ENCODE measurements at regions not wholly inside any gene's neighbourhood (a gene's known extent, or its start where the extent isn't known, plus 50 kb on each side); places are given as distances from the start of the nearest gene placed in this dataset.
"Not testable (repeated sequence)": the region's sequence is repeated elsewhere in the genome, so short reads cannot be mapped to it uniquely, and the experiment has no call there.

GRCh38 chr16:64290461-64290860 is 831.4 kb downstream of the CDH11 start:
- FAIRE-seq, result no peak
- no peak for DNase-seq (ENCODE audit: extremely low spot score, insufficient read length, low read depth)

- no peak for DNase-seq (ENCODE audit: extremely low spot score, insufficient read length, low read depth)
- FAIRE-seq, result no peak
Observed at GRCh38 chr16:64287655-64288528, 834.0 kb downstream of the CDH11 start.

GRCh38 chr16:64282181-64282580 is 839.7 kb downstream of the CDH11 start:
- DNase-seq (ENCODE audit: extremely low spot score, insufficient read length, low read depth), result no peak
- no peak for FAIRE-seq

- FAIRE-seq, result no peak
- DNase-seq (ENCODE audit: extremely low spot score, insufficient read length, low read depth), result no peak
Observed at GRCh38 chr16:64280317-64280716, 841.5 kb downstream of the CDH11 start.

GRCh38 chr16:64278196-64278595 is 843.7 kb downstream of the CDH11 start:
- FAIRE-seq (no peak), DNase-seq (ENCODE audit: extremely low spot score, insufficient read length, low read depth) (no peak)

DNA sequence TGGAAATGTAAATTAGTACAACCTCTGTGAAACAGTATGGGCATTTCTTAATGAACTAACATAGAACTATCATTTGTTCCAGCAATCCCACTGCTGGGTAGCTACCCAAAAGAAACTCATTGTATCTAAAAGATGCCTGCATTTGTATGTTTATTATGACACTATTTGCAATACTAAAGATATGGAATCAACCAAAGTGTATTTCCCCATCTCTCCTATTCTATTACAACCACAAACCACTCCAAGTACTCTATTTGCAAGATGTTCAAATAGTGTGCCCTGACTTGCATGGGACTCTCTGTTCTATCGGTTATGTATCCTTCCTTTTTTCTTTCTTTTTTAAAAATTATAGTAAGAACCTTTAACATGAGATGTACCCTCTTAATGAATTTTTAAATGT is 845.2 kb downstream of the CDH11 start:
- FAIRE-seq, result no peak
- DNase-seq (ENCODE audit: extremely low spot score, insufficient read length, low read depth), result no peak

GRCh38 chr16:64272028-64272427 is 849.8 kb downstream of the CDH11 start:
- no peak for FAIRE-seq

GRCh38 chr16:64269756-64270155 is 852.1 kb downstream of the CDH11 start:
- DNase-seq (ENCODE audit: extremely low spot score, insufficient read length, low read depth) (no peak), FAIRE-seq (no peak)

More at GRCh38 chr16:64272028-64272427, 849.8 kb downstream of the CDH11 start:
- DNase-seq (ENCODE audit: extremely low spot score, insufficient read length, low read depth), result no peak

- FAIRE-seq, result no peak
Observed at GRCh38 chr16:64265756-64266155, 856.1 kb downstream of the CDH11 start.

DNA sequence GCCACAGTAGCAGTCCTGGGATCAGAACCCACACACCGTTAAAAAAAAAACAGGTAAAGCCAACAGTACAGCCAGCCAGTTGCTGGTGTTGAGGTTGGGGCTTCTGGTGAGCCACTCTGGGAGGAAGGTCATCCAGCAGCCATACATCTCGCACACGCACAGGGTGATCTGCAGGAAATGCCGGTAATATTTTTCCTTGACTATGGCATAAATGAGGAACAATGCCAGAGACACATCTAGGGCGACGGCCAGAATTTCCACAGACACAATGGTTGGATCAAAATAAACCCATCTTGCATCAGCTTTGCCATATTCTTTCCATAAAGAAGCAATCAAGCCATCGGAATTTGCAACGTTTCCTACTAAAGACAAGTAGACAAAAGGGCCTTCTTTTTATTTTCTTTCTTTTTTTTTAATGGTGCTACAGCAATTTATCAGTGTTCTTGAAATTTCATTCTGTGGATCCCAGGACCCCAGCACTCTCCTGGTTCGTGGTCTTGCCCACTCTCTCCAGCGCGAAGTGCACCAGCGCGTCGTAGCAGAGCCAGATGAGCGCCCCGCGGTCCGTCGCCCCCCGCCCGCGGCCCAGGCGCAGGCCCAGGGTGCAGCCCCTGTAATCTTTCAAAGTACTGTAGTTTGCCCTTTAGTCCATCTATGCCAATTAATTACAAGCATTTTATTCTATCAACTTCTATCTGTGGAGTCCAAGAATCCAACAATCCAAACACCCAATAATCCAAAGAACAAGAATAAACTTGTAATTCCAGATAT is 861.0 kb downstream of the CDH11 start:
- FAIRE-seq, result not testable (repeated sequence)

More at GRCh38 chr16:64265756-64266155, 856.1 kb downstream of the CDH11 start:
- no peak for DNase-seq (ENCODE audit: extremely low spot score, insufficient read length, low read depth)

DNA sequence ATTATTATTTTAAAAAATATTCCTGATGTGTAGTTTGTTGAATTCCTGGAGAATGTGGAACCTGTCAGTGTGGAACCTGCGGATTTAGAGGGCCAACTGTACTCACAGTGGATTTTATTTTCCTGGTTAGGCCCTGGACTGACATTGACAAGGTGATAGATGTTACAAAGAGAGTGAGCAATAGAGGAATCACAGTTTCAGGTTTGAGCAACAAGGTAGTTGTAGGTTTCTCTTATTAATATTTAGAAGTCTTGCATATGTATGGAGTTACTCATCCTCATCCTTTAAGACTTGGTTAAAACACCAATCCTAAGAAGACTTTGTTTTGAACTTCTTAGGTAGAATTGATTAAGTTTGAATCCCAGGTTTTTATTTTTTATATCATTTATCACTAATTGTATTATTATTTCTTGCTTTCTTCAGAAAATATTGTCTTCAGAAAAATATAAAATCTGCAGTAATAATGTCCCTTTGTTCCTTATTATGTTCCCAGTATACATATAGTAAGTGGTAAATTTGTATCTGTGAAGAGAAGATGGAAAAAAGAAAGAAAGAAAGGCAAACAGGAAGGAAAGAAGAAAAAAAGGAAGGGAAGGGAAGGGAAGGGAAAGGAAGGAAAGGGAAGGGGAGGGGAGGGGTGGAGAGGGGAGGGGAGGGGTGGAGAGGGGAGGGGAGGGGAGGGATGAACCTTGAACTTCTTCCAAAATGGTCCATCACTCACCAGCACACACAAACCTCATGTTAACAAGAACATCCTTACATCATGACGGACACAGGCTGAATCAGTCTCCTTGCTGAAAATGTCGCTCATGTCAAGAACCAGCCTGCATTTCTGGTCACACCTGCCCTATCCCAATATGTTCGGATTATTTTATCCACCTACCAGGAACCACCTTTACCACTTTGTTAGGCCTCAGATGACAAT is 867.2 kb downstream of the CDH11 start:
- no peak for FAIRE-seq
- DNase-seq (ENCODE audit: extremely low spot score, insufficient read length, low read depth), result no peak

More for the DNA sequence above, 861.0 kb downstream of the CDH11 start:
- DNase-seq (ENCODE audit: extremely low spot score, insufficient read length, low read depth), result not testable (repeated sequence)

GRCh38 chr16:64253525-64253924 is 868.3 kb downstream of the CDH11 start:
- no peak for DNase-seq (ENCODE audit: extremely low spot score, insufficient read length, low read depth)
- no peak for FAIRE-seq

GRCh38 chr16:64253096-64253495 is 868.8 kb downstream of the CDH11 start:
- DNase-seq (ENCODE audit: extremely low spot score, insufficient read length, low read depth) (no peak), FAIRE-seq (no peak)

- no peak for FAIRE-seq
- DNase-seq (ENCODE audit: extremely low spot score, insufficient read length, low read depth), result no peak
Observed at GRCh38 chr16:64251742-64252141, 870.1 kb downstream of the CDH11 start.

DNA sequence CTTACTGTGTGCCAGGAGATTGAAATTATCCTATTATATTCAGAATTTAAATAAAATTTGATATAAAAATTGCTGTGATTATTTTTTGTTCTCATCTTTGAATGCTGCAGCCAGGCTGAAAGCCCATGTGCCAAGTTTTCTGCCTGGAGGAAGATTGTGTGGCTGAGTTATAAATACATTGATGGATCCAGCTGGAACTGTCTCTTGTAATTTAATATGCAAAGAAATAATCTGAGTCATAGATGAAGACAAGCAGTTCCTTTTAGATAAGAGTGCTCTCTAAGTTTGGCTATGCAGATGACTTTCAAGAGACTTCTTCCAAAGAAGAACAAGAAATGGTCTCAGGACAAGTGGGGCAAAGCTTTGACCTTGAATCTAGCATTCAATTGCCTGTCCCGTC is 871.0 kb downstream of the CDH11 start:
- FAIRE-seq, result no peak
- no peak for DNase-seq (ENCODE audit: extremely low spot score, insufficient read length, low read depth)

DNA sequence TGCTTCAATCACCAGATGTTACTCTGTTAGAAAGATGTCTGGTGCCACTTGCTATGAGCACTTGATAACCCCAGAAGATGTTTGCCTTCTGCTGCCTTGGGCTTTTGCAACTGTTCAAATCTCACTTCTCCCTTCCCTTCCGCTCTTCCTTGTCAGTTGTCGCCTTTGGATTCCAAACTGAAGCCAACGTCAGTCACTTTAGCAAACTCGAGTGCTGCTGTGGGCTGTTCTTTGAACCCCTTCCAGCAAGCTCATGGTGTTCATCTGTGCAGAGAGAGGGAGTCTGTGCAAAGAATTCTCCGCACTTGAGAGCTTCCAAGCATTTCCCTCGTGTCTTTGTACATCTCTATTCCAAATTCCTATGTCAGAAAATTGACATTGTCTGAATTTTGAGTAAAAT is 879.4 kb downstream of the CDH11 start:
- DNase-seq (ENCODE audit: extremely low spot score, insufficient read length, low read depth) (no peak), FAIRE-seq (no peak)

DNA sequence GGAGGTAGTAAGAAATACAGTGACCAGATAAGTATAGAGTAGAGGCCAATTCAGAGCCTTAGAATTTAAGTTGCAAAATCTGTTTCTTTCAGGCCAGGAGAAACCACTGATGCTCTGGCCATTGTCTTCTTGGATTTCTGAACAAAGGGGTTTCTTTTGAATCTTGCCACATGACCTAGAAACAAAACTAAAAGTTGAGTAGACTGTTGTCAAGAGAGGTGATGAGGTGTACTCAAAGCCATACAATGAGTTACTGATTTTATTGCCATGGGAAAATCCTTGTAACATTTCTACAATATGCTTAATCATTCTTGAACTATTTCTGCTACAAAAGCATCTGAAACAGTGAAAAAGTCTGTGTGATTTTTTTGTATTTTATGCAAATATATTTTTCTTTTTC is 881.3 kb downstream of the CDH11 start:
- DNase-seq (ENCODE audit: extremely low spot score, insufficient read length, low read depth) (no peak), FAIRE-seq (no peak)

- FAIRE-seq (no peak), DNase-seq (ENCODE audit: extremely low spot score, insufficient read length, low read depth) (no peak)
Observed at GRCh38 chr16:64238571-64238970, 883.3 kb downstream of the CDH11 start.

DNA sequence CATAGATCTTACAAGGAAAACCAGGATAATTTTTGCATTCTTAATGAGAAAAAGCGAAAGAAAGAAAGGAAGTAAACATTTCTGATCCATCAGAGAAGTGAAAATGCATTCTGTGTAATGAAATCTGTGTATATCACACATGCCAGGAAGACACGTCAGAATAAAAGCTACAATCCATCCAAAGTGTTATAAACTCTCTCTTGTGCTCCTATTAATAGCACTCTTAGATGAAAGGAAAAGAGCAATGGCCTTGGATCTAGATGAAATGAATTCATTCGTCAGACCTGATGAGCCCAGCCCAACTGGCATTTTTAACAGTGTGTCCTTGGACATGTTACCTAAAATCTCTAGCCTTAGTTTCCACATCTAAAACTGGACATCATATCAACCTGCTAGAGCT is 885.5 kb downstream of the CDH11 start:
- FAIRE-seq (no peak), DNase-seq (ENCODE audit: extremely low spot score, insufficient read length, low read depth) (no peak)

DNA sequence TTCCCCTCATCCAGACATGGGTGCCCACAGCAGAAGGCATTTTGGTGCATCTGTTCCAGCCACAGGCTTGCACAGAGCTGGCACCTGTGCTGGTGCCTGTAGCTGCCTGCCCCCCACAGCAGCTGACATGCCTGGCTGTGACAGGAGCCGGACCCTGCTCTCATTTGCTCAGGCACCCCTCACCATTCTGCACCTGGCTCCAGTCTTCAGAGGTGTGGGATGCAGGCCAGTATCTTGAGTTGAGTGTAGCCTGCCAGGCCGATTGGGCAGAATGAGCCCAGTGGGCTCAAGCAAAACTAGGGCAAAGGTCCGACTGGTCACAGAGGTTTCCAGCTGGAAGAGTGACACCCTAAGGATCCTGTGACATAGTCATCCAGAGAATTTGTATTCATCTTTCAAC is 887.7 kb downstream of the CDH11 start:
- DNase-seq (ENCODE audit: extremely low spot score, insufficient read length, low read depth), result no peak
- no peak for FAIRE-seq
